Thoracic aorta (tissue), 2 donors: ENCODE measurements at regions not wholly inside any gene's neighbourhood (a gene's known extent, or its start where the extent isn't known, plus 50 kb on each side); places are given as distances from the start of the nearest gene placed in this dataset.

Experiments
- ATAC-seq: fragments of 150-250 bp; one replicate; pipeline ENCODE4 v1.8.0; 2017; ENCODE audit warnings: low read depth; ENCODE audit not compliant: insufficient number of reproducible peaks, low FRiP score
- DNase-seq: peaks from one replicate; pipeline ENCODE4 v3.0.0-alpha.2; 2020; ENCODE audit warnings: low spot score
- H3K27ac ChIP-seq, 2 donors: fragments of 200-600 bp; sonication (generic); 1 replicate in 1 of 2; 2 replicates in 1 of 2; pipeline ENCODE4 v1.5.1; 2016; ENCODE audit warnings: mild to moderate bottlenecking in 2 of 2, moderate library complexity in 2 of 2
- H3K27me3 ChIP-seq: fragments of 200-600 bp; sonication (generic); replicated peaks from 2 replicates; pipeline ENCODE4 v1.6.0; 2016; ENCODE audit warnings: mild to moderate bottlenecking; ENCODE audit not compliant: insufficient read depth
- H3K36me3 ChIP-seq: fragments of 200-600 bp; sonication (generic); one replicate; pipeline ENCODE4 v1.5.1; 2016
- H3K4me1 ChIP-seq, 2 donors: fragments of 200-600 bp; sonication (generic); 1 replicate in 1 of 2; 2 replicates in 1 of 2; pipeline versions ENCODE4 v1.5.1 to v1.6.0; 2016; ENCODE audit warnings: low read depth in 2 of 2, mild to moderate bottlenecking in 1 of 2; ENCODE audit not compliant: control insufficient read depth in 1 of 2
- H3K4me3 ChIP-seq: fragments of 200-600 bp; sonication (generic); 2 replicates; pipeline ENCODE4 v1.5.1; 2016; ENCODE audit warnings: mild to moderate bottlenecking
- H3K9me3 ChIP-seq: fragments of 200-600 bp; sonication (generic); 2 replicates; pipeline ENCODE4 v1.5.1; 2016
- TF ChIP-seq, protein P1 (sequence below): fragments of 200-600 bp; sonication (generic); IDR thresholded peaks from one replicate; pipeline ENCODE4 v1.5.1; 2019; ENCODE audit warnings: antibody characterized with exemption

DNA sequence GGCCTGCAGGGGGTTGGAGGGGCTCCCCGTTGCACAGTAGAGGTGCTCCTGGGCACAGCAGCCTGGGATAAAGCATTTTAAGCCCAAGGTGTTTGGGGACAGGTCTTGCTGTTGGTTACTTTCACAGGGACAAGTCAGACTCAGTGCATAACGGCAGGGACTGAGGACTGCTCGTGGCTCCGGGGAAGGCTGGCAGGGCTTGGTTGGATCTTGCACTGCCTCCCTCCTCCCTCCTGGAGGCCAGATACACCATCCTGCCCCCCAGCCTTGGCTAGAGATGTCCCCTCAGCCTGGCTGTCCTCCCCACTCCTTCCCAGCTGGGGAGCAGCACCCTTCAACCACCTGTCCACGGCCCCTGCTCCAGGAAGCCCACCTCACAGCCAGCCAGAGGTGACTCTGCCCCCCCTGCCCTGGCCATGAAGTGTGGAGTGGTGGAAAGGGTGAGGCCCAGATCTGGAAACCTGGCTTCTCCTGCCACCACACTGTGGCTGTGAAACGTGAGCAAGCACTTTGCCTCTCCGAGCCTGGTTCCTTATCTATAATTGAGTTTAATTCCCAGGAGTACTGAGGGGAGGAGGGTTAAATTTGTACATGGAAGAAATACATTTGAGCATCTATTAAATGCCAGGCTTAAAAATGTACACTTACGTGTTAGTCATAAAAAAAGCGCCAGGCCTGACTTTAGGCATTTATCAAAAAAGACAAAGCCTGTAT, 67.1 kb upstream of the TAF1B start:
- Histone ChIP-seq H3K27me3 (no peaks in the 10 kb centered on the region), H3K4me3 (no peak overlapping the region), H3K9me3 (no peaks in the 10 kb centered on the region), H3K4me1 (peaks cover 0 to 6% of the 10 kb centered on the region in 2 donors), H3K27ac (no peak overlapping the region), H3K36me3 (no peaks in the 10 kb centered on the region)
- no peak for ATAC-seq
- TF ChIP-seq, protein P1, sequence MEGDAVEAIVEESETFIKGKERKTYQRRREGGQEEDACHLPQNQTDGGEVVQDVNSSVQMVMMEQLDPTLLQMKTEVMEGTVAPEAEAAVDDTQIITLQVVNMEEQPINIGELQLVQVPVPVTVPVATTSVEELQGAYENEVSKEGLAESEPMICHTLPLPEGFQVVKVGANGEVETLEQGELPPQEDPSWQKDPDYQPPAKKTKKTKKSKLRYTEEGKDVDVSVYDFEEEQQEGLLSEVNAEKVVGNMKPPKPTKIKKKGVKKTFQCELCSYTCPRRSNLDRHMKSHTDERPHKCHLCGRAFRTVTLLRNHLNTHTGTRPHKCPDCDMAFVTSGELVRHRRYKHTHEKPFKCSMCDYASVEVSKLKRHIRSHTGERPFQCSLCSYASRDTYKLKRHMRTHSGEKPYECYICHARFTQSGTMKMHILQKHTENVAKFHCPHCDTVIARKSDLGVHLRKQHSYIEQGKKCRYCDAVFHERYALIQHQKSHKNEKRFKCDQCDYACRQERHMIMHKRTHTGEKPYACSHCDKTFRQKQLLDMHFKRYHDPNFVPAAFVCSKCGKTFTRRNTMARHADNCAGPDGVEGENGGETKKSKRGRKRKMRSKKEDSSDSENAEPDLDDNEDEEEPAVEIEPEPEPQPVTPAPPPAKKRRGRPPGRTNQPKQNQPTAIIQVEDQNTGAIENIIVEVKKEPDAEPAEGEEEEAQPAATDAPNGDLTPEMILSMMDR = no peak
- no peak for DNase-seq

DNA sequence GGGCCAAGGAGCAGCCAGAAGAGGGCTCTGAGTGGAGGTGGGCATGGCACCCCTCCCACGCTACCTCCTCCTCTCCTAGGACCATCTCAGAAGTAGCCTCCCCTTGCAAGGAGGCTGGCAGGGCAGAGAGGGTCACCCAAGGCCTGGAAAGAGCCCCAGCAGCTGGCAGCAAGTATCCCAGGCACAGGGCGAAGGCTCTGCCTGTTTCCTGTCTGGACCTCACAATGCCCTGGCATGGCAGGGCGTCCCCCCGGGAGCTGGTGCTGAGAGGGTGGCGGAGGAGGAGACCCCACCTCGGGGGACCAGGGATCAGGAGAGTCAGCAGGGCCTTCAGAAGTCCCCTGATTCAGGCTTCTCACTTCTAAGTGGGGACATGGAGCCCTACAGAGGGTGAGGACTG, 66.2 kb upstream of the TAF1B start:
- TF ChIP-seq, protein P1 = no peak
- Histone ChIP-seq H3K9me3 (no peaks in the 10 kb centered on the region), H3K27me3 (no peaks in the 10 kb centered on the region), H3K4me1 (no peaks in the 10 kb centered on the region), H3K4me3 (no peak overlapping the region), H3K27ac (no peak overlapping the region), H3K36me3 (no peaks in the 10 kb centered on the region)
- no peak for DNase-seq
- ATAC-seq = no peak

DNA sequence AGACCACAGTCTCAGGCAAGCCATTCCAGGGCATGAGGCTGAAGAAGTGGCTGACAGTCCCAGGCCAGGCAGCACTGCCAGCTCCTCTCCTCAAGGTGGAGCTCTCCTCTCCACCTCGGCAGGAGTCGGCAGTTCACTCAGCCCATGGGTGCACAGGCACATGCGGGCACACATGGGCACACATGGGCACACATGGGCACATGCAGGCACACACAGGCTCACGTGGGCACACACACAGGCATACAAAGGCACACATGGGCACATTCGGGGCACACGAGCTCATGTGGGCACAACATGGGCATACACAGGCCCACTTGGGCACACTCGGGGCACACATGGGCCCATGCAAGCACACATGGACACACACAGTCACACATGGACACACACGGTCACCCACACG, 65.3 kb upstream of the TAF1B start:
- Histone ChIP-seq H3K36me3 (no peaks in the 10 kb centered on the region), H3K27ac (no peak overlapping the region), H3K27me3 (no peaks in the 10 kb centered on the region), H3K9me3 (no peaks in the 10 kb centered on the region), H3K4me3 (no peak overlapping the region), H3K4me1 (no peaks in the 10 kb centered on the region)
- DNase-seq (no peak), ATAC-seq (no peak)
- TF ChIP-seq, protein P1 = no peak

DNA sequence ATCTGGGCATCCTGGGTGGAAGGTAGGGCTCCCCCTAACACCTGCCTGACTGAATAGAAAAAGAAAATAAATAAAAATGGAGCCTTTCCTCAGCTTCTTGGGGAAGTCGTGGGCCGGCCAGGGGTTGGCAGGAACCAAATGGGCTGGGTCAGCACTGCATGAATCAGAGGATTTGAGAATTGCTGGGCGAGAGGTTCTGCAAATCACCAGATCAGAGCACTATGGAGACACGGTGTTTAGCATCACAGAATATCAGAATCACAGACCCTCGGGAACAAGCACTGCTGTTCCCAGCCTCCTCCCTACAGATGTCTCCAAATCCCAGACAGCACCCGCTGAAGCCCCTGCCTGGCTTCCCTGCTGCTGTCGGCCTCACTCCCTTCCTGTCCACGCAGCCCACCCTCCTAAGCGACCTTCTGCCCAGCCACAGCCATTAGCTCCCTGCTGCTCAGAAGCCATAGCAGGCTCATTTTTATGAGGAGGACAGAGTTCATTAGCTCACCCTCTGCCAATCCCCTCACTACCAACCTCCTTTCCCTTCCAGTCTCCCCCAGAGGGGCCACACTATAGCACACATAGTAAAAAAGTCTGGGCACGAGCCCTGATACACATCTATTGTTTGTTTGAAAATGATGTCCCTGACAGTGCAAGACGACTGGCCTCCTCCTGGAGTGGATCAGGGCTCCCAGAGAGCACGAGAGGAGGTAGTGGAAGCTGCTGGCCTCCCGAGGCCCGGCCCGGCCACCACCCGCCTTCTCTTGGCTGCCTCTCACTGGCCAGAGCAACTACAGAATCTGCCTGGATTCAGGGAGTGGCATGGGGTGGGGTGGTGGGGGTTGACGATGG, 64.6 kb upstream of the TAF1B start:
- Histone ChIP-seq H3K4me3 (no peak overlapping the region), H3K36me3 (no peaks in the 10 kb centered on the region), H3K9me3 (no peaks in the 10 kb centered on the region), H3K4me1 (no peaks in the 10 kb centered on the region), H3K27ac (no peak overlapping the region), H3K27me3 (no peaks in the 10 kb centered on the region)
- ATAC-seq (no peak), DNase-seq (no peak)
- TF ChIP-seq, protein P1 = no peak

DNA sequence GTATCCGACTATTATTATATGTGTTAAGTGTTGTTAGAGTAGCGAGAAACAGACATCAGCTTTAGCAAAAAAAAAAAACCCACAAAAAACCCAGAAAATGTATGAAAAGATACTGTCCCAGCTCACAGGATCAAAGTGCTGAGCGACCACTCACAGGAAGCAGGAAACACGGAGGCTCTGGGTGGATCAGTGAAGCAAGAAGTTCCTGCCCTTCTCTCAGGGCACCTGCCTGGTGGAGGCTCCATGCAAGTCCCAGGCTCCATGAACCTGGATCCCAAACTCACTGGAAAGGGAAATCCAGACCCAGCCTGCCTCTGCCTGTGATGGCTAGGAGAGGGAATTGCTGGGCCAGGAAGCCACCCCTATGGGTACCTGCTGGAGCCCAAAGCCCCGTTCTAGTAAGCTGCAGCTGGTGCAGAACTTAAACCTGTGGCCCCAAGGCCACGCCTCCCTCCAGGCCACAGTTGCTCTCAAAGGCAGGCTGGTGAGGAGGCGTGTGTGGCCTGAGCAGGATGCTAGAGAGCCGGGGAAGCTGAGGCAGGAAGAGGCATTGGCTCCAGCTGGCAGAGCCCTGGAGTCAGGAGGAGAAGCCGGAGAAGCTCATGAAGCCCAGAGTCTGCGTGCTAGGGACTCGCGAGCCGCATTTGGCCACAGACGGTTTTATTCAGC, 63.5 kb upstream of the TAF1B start:
- no peak for DNase-seq
- H3K4me1 ChIP-seq = no peaks in the 10 kb centered on the region
- TF ChIP-seq, protein P1 = no peak

More for the DNA sequence above, 63.5 kb upstream of the TAF1B start:
- Histone ChIP-seq H3K9me3 (no peaks in the 10 kb centered on the region), H3K36me3 (no peaks in the 10 kb centered on the region), H3K27ac (no peak overlapping the region), H3K27me3 (no peaks in the 10 kb centered on the region), H3K4me3 (no peak overlapping the region)
- no peak for ATAC-seq
